RWPE2 (cell line): ENCODE measurements at regions not wholly inside any gene's neighbourhood (a gene's known extent, or its start where the extent isn't known, plus 50 kb on each side); places are given as distances from the start of the nearest gene placed in this dataset.

Experiments used
- ATAC-seq: fragments of 200-7000 bp; cut with Tn5 transposase; 3 replicates; pipeline ENCODE4 v1.9.1; 2021; ENCODE audit warnings: low read depth
- DNase-seq: peaks from one replicate; pipeline ENCODE4 v3.0.0-alpha.2; 2020; ENCODE audit warnings: low spot score
- H3K27ac ChIP-seq: fragments of 450-650 bp; 2 replicates; pipeline ENCODE4 v1.5.1; 2017; ENCODE audit warnings: mild to moderate bottlenecking; ENCODE audit not compliant: poor library complexity, severe bottlenecking
- H3K27me3 ChIP-seq: fragments of 250-450 bp; sonication (Bioruptor Pico); 2 replicates; pipeline ENCODE4 v1.5.1; 2021; ENCODE audit warnings: mild to moderate bottlenecking, moderate library complexity; ENCODE audit not compliant: insufficient read depth, poor library complexity, severe bottlenecking
- H3K36me3 ChIP-seq: fragments of 250-450 bp; sonication (Bioruptor Pico); 2 replicates; pipeline ENCODE4 v1.5.1; 2020; ENCODE audit warnings: low read depth, mild to moderate bottlenecking, moderate library complexity
- H3K4me1 ChIP-seq: fragments of 250-450 bp; sonication (Bioruptor Pico); 2 replicates; pipeline ENCODE4 v1.5.1; 2021; ENCODE audit warnings: mild to moderate bottlenecking, moderate library complexity; ENCODE audit not compliant: insufficient read depth, poor library complexity, severe bottlenecking
- H3K4me3 ChIP-seq: fragments of 250-450 bp; sonication (Bioruptor Pico); 2 replicates; pipeline ENCODE4 v1.5.1; 2021; ENCODE audit warnings: mild to moderate bottlenecking, moderate library complexity; ENCODE audit not compliant: severe bottlenecking
- H3K9me3 ChIP-seq: fragments of 250-450 bp; sonication (Bioruptor Pico); 2 replicates; pipeline ENCODE4 v1.5.1; 2021; ENCODE audit warnings: mild to moderate bottlenecking, moderate library complexity; ENCODE audit not compliant: severe bottlenecking
- TF ChIP-seq, protein P1 (sequence below): fragments of 450-650 bp; IDR thresholded peaks from one replicate; pipeline ENCODE4 v1.5.1; 2017; ENCODE audit warnings: mild to moderate bottlenecking, moderate library complexity; ENCODE audit not compliant: poor library complexity, severe bottlenecking

DNA sequence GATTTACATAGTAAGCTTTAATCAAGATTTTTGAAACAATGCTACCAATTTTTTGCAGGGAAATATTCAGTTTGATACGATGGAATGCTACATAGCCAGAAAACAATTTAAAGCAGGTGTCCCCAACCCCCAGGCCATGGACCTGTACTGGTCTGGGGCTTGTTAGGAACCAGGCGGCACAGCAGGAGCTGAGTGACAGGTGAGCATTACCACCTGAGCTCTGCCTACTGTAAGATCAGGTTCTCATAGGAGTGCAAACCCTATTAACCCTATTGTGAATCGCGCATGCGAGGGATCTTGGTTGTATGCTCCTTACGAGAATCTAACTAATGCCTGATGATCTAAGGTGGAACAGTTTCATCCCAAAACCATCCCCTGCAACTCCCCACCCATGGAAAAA, 322.6 kb upstream of the NECTIN3 start:
- DNase-seq = no peak
- no peaks in the 10 kb centered on the region for H3K36me3 ChIP-seq

DNA sequence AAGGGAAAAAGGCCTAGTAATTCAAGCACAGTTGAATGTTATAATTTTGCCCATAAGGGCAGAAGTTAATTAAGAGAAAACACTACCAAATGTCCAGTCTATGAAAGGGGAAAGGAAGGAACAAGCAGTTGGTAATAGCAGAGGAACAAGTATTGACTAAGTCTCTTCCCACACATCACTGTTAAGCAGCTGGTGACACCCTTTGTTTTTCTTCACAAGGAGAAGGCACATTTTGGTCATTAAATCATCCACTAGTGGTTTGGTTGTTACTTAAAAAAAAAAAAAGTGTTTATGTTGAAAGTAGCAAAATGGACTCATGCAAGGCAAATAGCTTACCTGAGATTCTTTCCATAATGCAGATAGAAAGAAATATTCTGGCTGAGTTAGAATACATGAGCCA, 321.4 kb upstream of the NECTIN3 start:
- H3K4me3 ChIP-seq = no peak overlapping the region
- no peak overlapping the region for H3K27ac ChIP-seq
- H3K36me3 ChIP-seq = no peaks in the 10 kb centered on the region
- ATAC-seq (no peak), DNase-seq (no peak)
- no peaks in the 10 kb centered on the region for H3K27me3 ChIP-seq
- no peaks in the 10 kb centered on the region for H3K4me1 ChIP-seq
- TF ChIP-seq, protein P1, sequence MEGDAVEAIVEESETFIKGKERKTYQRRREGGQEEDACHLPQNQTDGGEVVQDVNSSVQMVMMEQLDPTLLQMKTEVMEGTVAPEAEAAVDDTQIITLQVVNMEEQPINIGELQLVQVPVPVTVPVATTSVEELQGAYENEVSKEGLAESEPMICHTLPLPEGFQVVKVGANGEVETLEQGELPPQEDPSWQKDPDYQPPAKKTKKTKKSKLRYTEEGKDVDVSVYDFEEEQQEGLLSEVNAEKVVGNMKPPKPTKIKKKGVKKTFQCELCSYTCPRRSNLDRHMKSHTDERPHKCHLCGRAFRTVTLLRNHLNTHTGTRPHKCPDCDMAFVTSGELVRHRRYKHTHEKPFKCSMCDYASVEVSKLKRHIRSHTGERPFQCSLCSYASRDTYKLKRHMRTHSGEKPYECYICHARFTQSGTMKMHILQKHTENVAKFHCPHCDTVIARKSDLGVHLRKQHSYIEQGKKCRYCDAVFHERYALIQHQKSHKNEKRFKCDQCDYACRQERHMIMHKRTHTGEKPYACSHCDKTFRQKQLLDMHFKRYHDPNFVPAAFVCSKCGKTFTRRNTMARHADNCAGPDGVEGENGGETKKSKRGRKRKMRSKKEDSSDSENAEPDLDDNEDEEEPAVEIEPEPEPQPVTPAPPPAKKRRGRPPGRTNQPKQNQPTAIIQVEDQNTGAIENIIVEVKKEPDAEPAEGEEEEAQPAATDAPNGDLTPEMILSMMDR = no peak
- no peaks in the 10 kb centered on the region for H3K9me3 ChIP-seq

More for the DNA sequence above, 322.6 kb upstream of the NECTIN3 start:
- TF ChIP-seq, protein P1 = no peak
- Histone ChIP-seq H3K4me3 (no peak overlapping the region), H3K27me3 (no peaks in the 10 kb centered on the region), H3K4me1 (no peaks in the 10 kb centered on the region), H3K27ac (no peak overlapping the region), H3K9me3 (no peaks in the 10 kb centered on the region)
- no peak for ATAC-seq

DNA sequence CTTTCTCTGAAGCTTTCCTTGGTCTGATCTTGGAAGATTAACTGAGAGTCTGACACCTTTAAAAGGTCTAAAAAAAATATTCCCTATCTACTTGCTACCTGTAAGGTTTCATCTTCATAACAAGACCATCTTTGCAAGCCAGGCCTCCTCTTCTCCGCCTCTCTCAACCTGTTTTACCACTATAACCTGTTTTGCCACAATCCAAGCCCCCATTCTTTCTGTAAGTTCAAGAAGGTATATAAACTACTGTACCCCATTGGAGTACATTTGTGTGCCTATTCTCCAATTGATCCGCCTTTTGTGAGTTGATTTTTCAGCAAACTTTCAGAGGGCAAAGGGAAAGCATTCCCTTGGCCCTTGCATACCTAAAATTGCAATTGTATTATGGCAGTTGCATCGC, 319.3 kb upstream of the NECTIN3 start:
- Histone ChIP-seq H3K27ac (no peak overlapping the region), H3K9me3 (no peaks in the 10 kb centered on the region), H3K27me3 (no peaks in the 10 kb centered on the region), H3K4me3 (no peak overlapping the region), H3K36me3 (no peaks in the 10 kb centered on the region), H3K4me1 (no peaks in the 10 kb centered on the region)
- no peak for DNase-seq
- no peak for ATAC-seq
- TF ChIP-seq, protein P1 = no peak

DNA sequence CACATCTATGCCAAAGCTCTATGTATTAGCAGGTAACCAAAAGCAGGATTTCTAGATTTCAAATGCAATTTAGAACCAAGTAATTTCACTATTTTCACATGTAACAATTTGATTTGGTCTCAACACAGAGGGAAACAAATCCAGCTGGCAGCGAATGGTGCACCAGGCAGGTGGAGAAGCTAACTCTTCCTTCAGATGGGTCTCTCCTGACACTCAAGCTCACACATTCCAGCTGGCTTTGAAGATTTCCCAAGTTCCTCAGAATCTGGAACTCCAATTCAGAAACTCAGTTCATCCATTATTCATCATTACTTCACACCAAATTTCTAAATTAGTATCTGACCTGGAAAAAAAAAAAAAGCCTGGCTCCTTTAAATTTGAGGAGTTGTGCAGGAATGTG, 318.1 kb upstream of the NECTIN3 start:
- Histone ChIP-seq H3K27me3 (no peaks in the 10 kb centered on the region), H3K4me1 (no peaks in the 10 kb centered on the region), H3K27ac (no peak overlapping the region), H3K4me3 (no peak overlapping the region), H3K36me3 (no peaks in the 10 kb centered on the region), H3K9me3 (no peaks in the 10 kb centered on the region)
- ATAC-seq = no peak
- TF ChIP-seq, protein P1 = no peak
- no peak for DNase-seq

DNA sequence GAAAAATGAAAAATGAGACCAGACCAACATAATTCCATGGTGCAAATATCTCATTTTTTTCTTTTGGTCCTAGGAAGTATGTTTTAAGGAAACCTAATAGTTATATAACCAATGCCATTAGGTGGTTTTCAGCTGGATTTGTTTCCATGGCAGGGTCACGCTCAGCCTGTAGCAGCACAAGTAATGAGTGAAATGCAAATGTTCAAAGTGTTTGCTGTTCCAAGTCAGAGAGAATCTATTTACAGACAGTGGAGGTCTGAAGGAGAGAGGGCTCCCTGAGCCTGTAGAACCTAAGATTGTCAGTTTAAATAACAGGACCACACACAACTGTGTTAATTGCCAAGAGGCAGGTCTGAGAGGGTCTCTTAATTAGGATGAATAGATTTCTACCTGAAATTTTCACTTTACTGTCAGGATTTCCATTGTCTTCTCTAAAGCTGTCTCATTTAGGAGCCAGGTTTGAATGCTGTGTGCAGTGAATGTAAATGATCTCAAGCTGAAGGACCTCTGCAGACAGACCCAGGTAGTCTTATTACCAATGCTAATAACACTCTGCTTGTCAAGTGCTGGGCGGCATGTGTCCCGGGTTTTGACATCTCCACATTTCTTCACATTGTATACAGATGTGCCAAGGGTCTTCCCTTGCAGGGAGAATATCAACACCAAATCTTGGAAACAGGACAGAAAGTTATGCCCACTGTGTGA, 317.3 kb upstream of the NECTIN3 start:
- Histone ChIP-seq H3K4me1 (no peaks in the 10 kb centered on the region), H3K27ac (no peak overlapping the region), H3K27me3 (no peaks in the 10 kb centered on the region), H3K36me3 (no peaks in the 10 kb centered on the region), H3K9me3 (no peaks in the 10 kb centered on the region), H3K4me3 (no peak overlapping the region)
- DNase-seq (no peak), ATAC-seq (no peak)
- TF ChIP-seq, protein P1 = no peak
